SK-MEL-5 (cell line): ENCODE measurements at regions not wholly inside any gene's neighbourhood (a gene's known extent, or its start where the extent isn't known, plus 50 kb on each side); places are given as distances from the start of the nearest gene placed in this dataset.
A peak's percentile ranks its signal among the peaks of the same experiment; 100 is the strongest.
"Not testable (repeated sequence)": the region's sequence is repeated elsewhere in the genome, so short reads cannot be mapped to it uniquely, and the experiment has no call there.

Source experiments
- DNase-seq: peaks from one replicate; pipeline ENCODE4 v3.0.0-alpha.2; 2016; ENCODE audit warnings: low read depth, low spot score
- in situ Hi-C: cut with HindIII; loops from 2 replicates; pipeline ENCODE4 v1.10.0; 2016; ENCODE audit warnings: low sequenced_read_pairs, high pct_unique_total_duplicates, low pct_unique_long_range_greater_than_20kb

GRCh38 chr1:176396604-176397395 lies 66.2 kb upstream of the PAPPA2 start:
- DNase-seq, in situ Hi-C loops: not testable (repeated sequence)

GRCh38 chr1:176391621-176392020 lies 71.4 kb upstream of the PAPPA2 start:
- no peak for DNase-seq
- in situ Hi-C loops: no loop called here

- DNase-seq: no peak
- in situ Hi-C loops: no loop called here
Observed at GRCh38 chr1:176384841-176385240, 78.1 kb upstream of the PAPPA2 start.

GRCh38 chr1:176382163-176382562 lies 80.8 kb upstream of the PAPPA2 start:
- DNase-seq: no peak
- in situ Hi-C loops: no loop called here

GRCh38 chr1:176379626-176380339 lies 83.2 kb upstream of the PAPPA2 start:
- DNase-seq: no peak
- in situ Hi-C loops: no loop called here

GRCh38 chr1:176374967-176375569 lies 87.9 kb upstream of the PAPPA2 start:
- peak; percentile 87 for DNase-seq
- in situ Hi-C loops: no loop called here

- DNase-seq: no peak
- in situ Hi-C loops: no loop called here
Observed at GRCh38 chr1:176364236-176364905, 98.6 kb upstream of the PAPPA2 start.

GRCh38 chr1:176349135-176349715 lies 113.8 kb upstream of the PAPPA2 start:
- in situ Hi-C loops, DNase-seq: not testable (repeated sequence)

GRCh38 chr1:176341656-176342055 lies 121.3 kb upstream of the PAPPA2 start:
- in situ Hi-C loops: no loop called here
- peak; percentile 85 for DNase-seq

- no peak for DNase-seq
- in situ Hi-C loops: no loop called here
Observed at GRCh38 chr1:176338877-176339276, 124.1 kb upstream of the PAPPA2 start.

GRCh38 chr1:176330782-176331181 lies 123.7 kb upstream of the COP1 start:
- no peak for DNase-seq
- in situ Hi-C loops: no loop called here

GRCh38 chr1:176325664-176326063 lies 118.6 kb upstream of the COP1 start:
- in situ Hi-C loops: no loop called here
- DNase-seq: no peak

GRCh38 chr1:176323472-176323871 lies 116.4 kb upstream of the COP1 start:
- no peak for DNase-seq
- in situ Hi-C loops: no loop called here

GRCh38 chr1:176315519-176316220 lies 108.6 kb upstream of the COP1 start:
- no peak for DNase-seq
- in situ Hi-C loops: no loop called here

GRCh38 chr1:176296602-176297001 lies 89.5 kb upstream of the COP1 start:
- in situ Hi-C loops, DNase-seq: not testable (repeated sequence)

- in situ Hi-C loops: no loop called here
- no peak for DNase-seq
Observed at GRCh38 chr1:176285996-176286395, 78.9 kb upstream of the COP1 start.

GRCh38 chr1:176271572-176271971 lies 64.5 kb upstream of the COP1 start:
- DNase-seq: no peak
- in situ Hi-C loops: no loop called here
